ENCODE measurements at regions not wholly inside any gene's neighbourhood (a gene's known extent, or its start where the extent isn't known, plus 50 kb on each side); places are given as distances from the start of the nearest gene placed in this dataset.

DNA sequence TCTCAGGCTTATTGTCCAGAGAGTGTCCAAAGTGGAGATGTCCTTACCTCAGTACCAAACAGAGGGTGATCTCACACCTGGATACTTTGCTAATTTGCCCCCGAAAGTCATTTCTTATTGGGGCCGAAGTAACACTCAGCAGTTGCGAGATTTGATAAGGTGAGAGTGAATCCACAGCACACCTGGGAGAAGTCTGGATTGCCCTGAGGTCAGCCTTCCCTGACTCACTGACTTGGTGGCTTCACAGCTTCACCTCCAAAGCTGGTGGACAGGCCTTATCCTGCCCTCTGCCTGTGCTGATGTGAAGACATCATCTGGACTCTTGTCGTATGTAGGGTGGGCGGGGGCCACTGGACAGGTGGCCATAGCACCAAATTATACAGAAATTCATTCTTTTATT, 101.9 kb upstream of the ARMC2 start:
- H3K9me2 ChIP-seq (ENCODE audit: low read depth, low read length): no peaks in the 10 kb centered on the region
- H3K9ac ChIP-seq (ENCODE audit: low read length): no peak overlapping the region
- H3K79me2 ChIP-seq (ENCODE audit: insufficient read depth, low read length): no peaks in the 10 kb centered on the region
- TF ChIP-seq, protein P1, sequence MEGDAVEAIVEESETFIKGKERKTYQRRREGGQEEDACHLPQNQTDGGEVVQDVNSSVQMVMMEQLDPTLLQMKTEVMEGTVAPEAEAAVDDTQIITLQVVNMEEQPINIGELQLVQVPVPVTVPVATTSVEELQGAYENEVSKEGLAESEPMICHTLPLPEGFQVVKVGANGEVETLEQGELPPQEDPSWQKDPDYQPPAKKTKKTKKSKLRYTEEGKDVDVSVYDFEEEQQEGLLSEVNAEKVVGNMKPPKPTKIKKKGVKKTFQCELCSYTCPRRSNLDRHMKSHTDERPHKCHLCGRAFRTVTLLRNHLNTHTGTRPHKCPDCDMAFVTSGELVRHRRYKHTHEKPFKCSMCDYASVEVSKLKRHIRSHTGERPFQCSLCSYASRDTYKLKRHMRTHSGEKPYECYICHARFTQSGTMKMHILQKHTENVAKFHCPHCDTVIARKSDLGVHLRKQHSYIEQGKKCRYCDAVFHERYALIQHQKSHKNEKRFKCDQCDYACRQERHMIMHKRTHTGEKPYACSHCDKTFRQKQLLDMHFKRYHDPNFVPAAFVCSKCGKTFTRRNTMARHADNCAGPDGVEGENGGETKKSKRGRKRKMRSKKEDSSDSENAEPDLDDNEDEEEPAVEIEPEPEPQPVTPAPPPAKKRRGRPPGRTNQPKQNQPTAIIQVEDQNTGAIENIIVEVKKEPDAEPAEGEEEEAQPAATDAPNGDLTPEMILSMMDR (IDR thresholded peaks at IDR 0.05; ENCODE audit: low read length): no peak
- no peak for TF ChIP-seq EZH2 (IDR thresholded peaks at IDR 0.05; ENCODE audit: borderline replicate concordance, low read length)
- no peak overlapping the region for H3K27ac ChIP-seq (ENCODE audit: low read depth, low read length, poor library complexity, severe bottlenecking)
- no peaks in the 10 kb centered on the region for H3F3A ChIP-seq (ENCODE audit: insufficient read depth, low read length)
- no peaks in the 10 kb centered on the region for H3K4me1 ChIP-seq (ENCODE audit: insufficient read depth, low read length, severe bottlenecking)
- 0 out of 2 replicates have a peak, but pooled peaks cover 4% of the 10 kb centered on the region for H3K27me3 ChIP-seq (ENCODE audit: insufficient read depth, low read length)
- no peak overlapping the region for H3K4me2 ChIP-seq (ENCODE audit: low read length)
- H3K9me3 ChIP-seq (ENCODE audit: low read length): no peaks in the 10 kb centered on the region
- no peaks in the 10 kb centered on the region for H4K20me1 ChIP-seq (ENCODE audit: insufficient read depth, low read length)
- no peak overlapping the region for H3K4me3 ChIP-seq (ENCODE audit: low read depth, low read length, poor library complexity, severe bottlenecking)
- no peaks in the 10 kb centered on the region for H3K36me3 ChIP-seq (ENCODE audit: insufficient read depth, low read length)
- no peak overlapping the region for H2AFZ ChIP-seq (ENCODE audit: low read length)

DNA sequence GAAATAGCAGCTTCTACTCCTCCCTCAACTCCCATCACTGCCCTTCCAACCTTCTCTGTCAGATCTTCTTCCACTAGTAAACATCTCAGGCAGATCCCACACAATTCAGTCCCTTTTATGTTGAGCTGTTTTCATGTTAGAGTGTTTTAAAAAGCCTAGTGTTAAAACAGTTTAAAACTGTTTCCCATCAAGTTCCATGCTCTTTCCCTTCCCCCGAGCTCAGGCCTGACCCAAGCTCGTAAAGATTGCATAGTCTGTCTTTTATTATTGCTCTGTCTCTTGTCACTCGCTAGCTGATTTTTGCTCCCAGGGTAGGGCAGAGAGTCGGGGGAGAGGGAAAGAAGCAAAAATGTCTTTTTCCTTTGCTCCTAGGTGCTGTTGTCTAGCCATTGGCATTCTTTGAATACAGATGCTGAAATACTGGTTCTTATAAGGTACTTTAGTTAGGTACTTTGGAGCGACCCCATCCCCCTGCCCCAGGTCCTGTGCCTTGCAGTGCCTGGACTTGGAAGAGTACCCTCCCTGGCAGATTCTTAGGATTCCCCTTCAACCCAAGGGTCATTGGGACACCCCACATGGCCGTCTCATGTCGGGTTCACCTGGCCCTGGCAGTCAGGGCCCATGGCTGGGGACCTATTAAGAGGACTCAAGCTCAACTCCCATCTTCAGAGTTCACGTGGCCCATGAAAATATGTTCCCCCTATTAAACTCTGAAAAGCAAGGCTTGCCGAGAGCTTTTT, 101.2 kb upstream of the ARMC2 start:
- TF ChIP-seq, protein P1 (IDR thresholded peaks at IDR 0.05; ENCODE audit: low read length): no peak
- no peak for TF ChIP-seq EZH2 (IDR thresholded peaks at IDR 0.05; ENCODE audit: borderline replicate concordance, low read length)
- H3K36me3 ChIP-seq (ENCODE audit: insufficient read depth, low read length): no peaks in the 10 kb centered on the region
- no peaks in the 10 kb centered on the region for H3K4me1 ChIP-seq (ENCODE audit: insufficient read depth, low read length, severe bottlenecking)
- no peaks in the 10 kb centered on the region for H4K20me1 ChIP-seq (ENCODE audit: insufficient read depth, low read length)
- H2AFZ ChIP-seq (ENCODE audit: low read length): no peak overlapping the region
- H3K27me3 ChIP-seq (ENCODE audit: insufficient read depth, low read length): 0 out of 2 replicates have a peak, but pooled peaks cover 4% of the 10 kb centered on the region
- H3K4me2 ChIP-seq (ENCODE audit: low read length): no peak overlapping the region
- H3K9ac ChIP-seq (ENCODE audit: low read length): no peak overlapping the region
- H3F3A ChIP-seq (ENCODE audit: insufficient read depth, low read length): no peaks in the 10 kb centered on the region
- H3K79me2 ChIP-seq (ENCODE audit: insufficient read depth, low read length): no peaks in the 10 kb centered on the region
- H3K9me2 ChIP-seq (ENCODE audit: low read depth, low read length): no peaks in the 10 kb centered on the region
- no peak overlapping the region for H3K4me3 ChIP-seq (ENCODE audit: low read depth, low read length, poor library complexity, severe bottlenecking)
- H3K9me3 ChIP-seq (ENCODE audit: low read length): no peaks in the 10 kb centered on the region
- H3K27ac ChIP-seq (ENCODE audit: low read depth, low read length, poor library complexity, severe bottlenecking): no peak overlapping the region

DNA sequence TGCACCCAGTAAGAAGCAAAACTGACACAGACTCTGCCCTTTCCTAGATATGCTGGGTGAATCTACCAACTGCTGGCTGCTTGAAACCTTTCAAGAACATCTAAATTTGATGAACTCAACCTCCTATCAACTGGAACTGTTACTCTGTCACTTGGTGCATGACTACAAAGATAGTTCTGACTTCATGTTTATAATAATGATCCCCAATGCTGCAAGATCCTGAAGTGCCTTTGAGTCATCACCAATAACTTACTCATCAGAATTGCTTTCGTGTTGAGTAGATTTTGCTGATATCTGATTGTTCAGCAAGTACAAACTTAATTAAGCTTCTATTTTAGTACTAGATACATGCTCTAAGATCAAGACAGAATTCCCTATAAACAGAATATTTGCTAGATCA, 100.2 kb upstream of the ARMC2 start:
- H3K9ac ChIP-seq (ENCODE audit: low read length): no peak overlapping the region
- H3K79me2 ChIP-seq (ENCODE audit: insufficient read depth, low read length): no peaks in the 10 kb centered on the region
- no peaks in the 10 kb centered on the region for H3K9me3 ChIP-seq (ENCODE audit: low read length)
- H4K20me1 ChIP-seq (ENCODE audit: insufficient read depth, low read length): no peaks in the 10 kb centered on the region
- H3K4me3 ChIP-seq (ENCODE audit: low read depth, low read length, poor library complexity, severe bottlenecking): no peak overlapping the region
- H3F3A ChIP-seq (ENCODE audit: insufficient read depth, low read length): no peaks in the 10 kb centered on the region
- no peaks in the 10 kb centered on the region for H3K36me3 ChIP-seq (ENCODE audit: insufficient read depth, low read length)
- H3K27ac ChIP-seq (ENCODE audit: low read depth, low read length, poor library complexity, severe bottlenecking): no peak overlapping the region
- H3K9me2 ChIP-seq (ENCODE audit: low read depth, low read length): no peaks in the 10 kb centered on the region
- 0 out of 2 replicates have a peak, but pooled peaks cover 4% of the 10 kb centered on the region for H3K27me3 ChIP-seq (ENCODE audit: insufficient read depth, low read length)
- H3K4me1 ChIP-seq (ENCODE audit: insufficient read depth, low read length, severe bottlenecking): no peaks in the 10 kb centered on the region
- TF ChIP-seq, protein P1 (IDR thresholded peaks at IDR 0.05; ENCODE audit: low read length): no peak
- no peak for TF ChIP-seq EZH2 (IDR thresholded peaks at IDR 0.05; ENCODE audit: borderline replicate concordance, low read length)
- H2AFZ ChIP-seq (ENCODE audit: low read length): no peak overlapping the region
- H3K4me2 ChIP-seq (ENCODE audit: low read length): no peak overlapping the region

Data from OCI-LY1 (cell line).